ENCODE measurements at regions not wholly inside any gene's neighbourhood (a gene's known extent, or its start where the extent isn't known, plus 50 kb on each side); places are given as distances from the start of the nearest gene placed in this dataset.

GRCh38 chr6:37580176-37580955 lies 80.7 kb upstream of the CCDC167 start:
- DNase-seq (ENCODE audit: low read depth): no peak
- no peak overlapping the region for H3K4me3 ChIP-seq (ENCODE audit: low read length)
- TF ChIP-seq, protein P1, sequence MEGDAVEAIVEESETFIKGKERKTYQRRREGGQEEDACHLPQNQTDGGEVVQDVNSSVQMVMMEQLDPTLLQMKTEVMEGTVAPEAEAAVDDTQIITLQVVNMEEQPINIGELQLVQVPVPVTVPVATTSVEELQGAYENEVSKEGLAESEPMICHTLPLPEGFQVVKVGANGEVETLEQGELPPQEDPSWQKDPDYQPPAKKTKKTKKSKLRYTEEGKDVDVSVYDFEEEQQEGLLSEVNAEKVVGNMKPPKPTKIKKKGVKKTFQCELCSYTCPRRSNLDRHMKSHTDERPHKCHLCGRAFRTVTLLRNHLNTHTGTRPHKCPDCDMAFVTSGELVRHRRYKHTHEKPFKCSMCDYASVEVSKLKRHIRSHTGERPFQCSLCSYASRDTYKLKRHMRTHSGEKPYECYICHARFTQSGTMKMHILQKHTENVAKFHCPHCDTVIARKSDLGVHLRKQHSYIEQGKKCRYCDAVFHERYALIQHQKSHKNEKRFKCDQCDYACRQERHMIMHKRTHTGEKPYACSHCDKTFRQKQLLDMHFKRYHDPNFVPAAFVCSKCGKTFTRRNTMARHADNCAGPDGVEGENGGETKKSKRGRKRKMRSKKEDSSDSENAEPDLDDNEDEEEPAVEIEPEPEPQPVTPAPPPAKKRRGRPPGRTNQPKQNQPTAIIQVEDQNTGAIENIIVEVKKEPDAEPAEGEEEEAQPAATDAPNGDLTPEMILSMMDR (IDR thresholded peaks at IDR 0.05; ENCODE audit: insufficient read depth, low read depth, low read length, missing control alignments): no peak

- no peak overlapping the region for H3K4me3 ChIP-seq (ENCODE audit: low read length)
- no peak for DNase-seq (ENCODE audit: low read depth)
- TF ChIP-seq, protein P1 (IDR thresholded peaks at IDR 0.05; ENCODE audit: insufficient read depth, low read depth, low read length, missing control alignments): no peak
Observed at GRCh38 chr6:37579444-37580067, 79.9 kb upstream of the CCDC167 start.

- TF ChIP-seq, protein P1 (IDR thresholded peaks at IDR 0.05; ENCODE audit: insufficient read depth, low read depth, low read length, missing control alignments): no peak
- H3K4me3 ChIP-seq (ENCODE audit: low read length): no peak overlapping the region
- no peak for DNase-seq (ENCODE audit: low read depth)
Observed at GRCh38 chr6:37578104-37578503, 78.4 kb upstream of the CCDC167 start.

DNA sequence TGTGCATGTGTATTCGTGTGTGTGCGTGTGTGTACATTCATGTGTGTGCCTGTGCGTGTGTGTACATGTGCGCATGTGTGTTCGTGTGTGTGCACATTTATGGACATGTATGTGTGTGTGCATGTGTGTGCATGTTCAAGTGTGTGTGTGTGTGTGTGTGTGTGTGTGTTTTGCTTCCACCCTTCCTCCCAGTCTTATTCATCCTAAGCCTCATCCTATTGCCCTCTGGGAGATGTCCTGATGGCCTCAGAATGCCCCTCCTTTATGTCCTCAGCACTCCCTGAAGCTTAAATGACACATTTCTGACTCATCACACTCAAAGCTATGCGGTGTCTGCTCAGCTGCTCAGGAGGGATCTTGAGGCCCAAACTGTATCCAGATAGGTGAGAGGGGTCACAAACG lies 76.6 kb upstream of the CCDC167 start:
- peak; percentile 83 for DNase-seq (ENCODE audit: low read depth)
- no peak overlapping the region for H3K4me3 ChIP-seq (ENCODE audit: low read length)
- TF ChIP-seq, protein P1 (IDR thresholded peaks at IDR 0.05; ENCODE audit: insufficient read depth, low read depth, low read length, missing control alignments): no peak

DNA sequence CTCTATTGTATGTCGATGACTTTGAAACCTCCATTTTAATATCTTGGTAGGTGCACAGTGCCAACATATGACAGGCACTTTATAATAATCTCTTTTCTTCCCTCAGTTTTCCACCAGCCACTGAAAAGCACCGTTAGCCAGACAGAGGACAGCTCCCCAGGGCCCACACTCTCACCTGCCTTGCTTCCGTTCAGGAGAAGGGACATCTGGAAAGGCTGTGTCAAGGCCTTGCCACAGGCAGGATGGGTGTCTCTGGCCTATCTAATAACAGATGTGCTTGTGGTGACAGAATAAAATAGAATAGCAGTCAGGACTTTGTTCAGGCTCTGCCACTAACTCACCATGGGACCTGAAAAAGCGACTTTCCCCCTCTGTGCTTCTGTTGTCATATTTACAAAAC lies 75.5 kb upstream of the CCDC167 start:
- TF ChIP-seq, protein P1 (IDR thresholded peaks at IDR 0.05; ENCODE audit: insufficient read depth, low read depth, low read length, missing control alignments): no peak
- no peak overlapping the region for H3K4me3 ChIP-seq (ENCODE audit: low read length)
- DNase-seq (ENCODE audit: low read depth): no peak

DNA sequence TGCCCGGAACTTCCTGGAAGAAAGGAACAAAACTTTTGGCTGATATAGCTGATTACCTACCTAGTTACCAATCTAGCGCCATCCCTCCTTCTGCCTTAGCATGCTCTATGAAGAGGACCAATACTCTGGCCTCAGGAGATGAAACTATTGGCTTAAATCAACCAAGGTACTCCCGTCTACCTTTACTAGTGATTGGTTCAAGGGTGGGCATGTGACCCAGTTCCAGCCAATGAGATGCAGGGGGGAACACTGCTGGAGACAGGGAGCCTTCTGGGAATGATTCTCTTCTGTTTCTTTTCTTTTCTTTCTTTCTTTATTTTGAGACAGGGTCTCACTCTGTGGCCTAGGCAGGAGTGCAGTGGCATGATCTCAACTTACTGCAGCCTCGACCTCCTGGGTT lies 72.6 kb upstream of the CCDC167 start:
- TF ChIP-seq, protein P1 (IDR thresholded peaks at IDR 0.05; ENCODE audit: insufficient read depth, low read depth, low read length, missing control alignments): no peak
- no peak overlapping the region for H3K4me3 ChIP-seq (ENCODE audit: low read length)

More for the DNA sequence above, 72.6 kb upstream of the CCDC167 start:
- DNase-seq (ENCODE audit: low read depth): no peak
